Loucy (cell line): ENCODE measurements at regions not wholly inside any gene's neighbourhood (a gene's known extent, or its start where the extent isn't known, plus 50 kb on each side); places are given as distances from the start of the nearest gene placed in this dataset.

Source experiments
- EZH2phosphoT487 ChIP-seq: fragments of 200-600 bp; IDR thresholded peaks from 2 replicates; pipeline ENCODE4 v1.6.1; 2018; ENCODE audit warnings: antibody characterized with exemption, mild to moderate bottlenecking, moderate library complexity, borderline replicate concordance
- TF ChIP-seq, protein P1 (sequence below): fragments of 200-600 bp; sonication (generic); conservative IDR thresholded peaks from 2 replicates; pipeline ENCODE4 v1.5.1; 2014; ENCODE audit warnings: mild to moderate bottlenecking, antibody characterized with exemption, low read length

- TF ChIP-seq, protein P1, sequence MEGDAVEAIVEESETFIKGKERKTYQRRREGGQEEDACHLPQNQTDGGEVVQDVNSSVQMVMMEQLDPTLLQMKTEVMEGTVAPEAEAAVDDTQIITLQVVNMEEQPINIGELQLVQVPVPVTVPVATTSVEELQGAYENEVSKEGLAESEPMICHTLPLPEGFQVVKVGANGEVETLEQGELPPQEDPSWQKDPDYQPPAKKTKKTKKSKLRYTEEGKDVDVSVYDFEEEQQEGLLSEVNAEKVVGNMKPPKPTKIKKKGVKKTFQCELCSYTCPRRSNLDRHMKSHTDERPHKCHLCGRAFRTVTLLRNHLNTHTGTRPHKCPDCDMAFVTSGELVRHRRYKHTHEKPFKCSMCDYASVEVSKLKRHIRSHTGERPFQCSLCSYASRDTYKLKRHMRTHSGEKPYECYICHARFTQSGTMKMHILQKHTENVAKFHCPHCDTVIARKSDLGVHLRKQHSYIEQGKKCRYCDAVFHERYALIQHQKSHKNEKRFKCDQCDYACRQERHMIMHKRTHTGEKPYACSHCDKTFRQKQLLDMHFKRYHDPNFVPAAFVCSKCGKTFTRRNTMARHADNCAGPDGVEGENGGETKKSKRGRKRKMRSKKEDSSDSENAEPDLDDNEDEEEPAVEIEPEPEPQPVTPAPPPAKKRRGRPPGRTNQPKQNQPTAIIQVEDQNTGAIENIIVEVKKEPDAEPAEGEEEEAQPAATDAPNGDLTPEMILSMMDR: no peak
- TF ChIP-seq EZH2phosphoT487: no peak
These were observed 138.1 kb upstream of the THSD7A start for GRCh38 chr7:11970132-11970531.
